Sigmoid colon (tissue), 6 donors: ENCODE measurements at regions not wholly inside any gene's neighbourhood (a gene's known extent, or its start where the extent isn't known, plus 50 kb on each side); places are given as distances from the start of the nearest gene placed in this dataset.

Experiments
- DNase-seq: peaks from one replicate; pipeline ENCODE4 v3.0.0-alpha.2; 2019
- H3K27ac ChIP-seq, 4 donors: fragments of 200-600 bp; sonication (generic); one replicate each; pipeline ENCODE4 v1.5.1; 2016 to 2019; ENCODE audit warnings: mild to moderate bottlenecking in 1 of 4
- H3K27me3 ChIP-seq, 3 donors: fragments of 200-600 bp; sonication (generic); one replicate each; pipeline ENCODE4 v1.5.1; 2019; ENCODE audit warnings: mild to moderate bottlenecking in 1 of 3
- H3K36me3 ChIP-seq, 4 donors: fragments of 200-600 bp; sonication (generic); one replicate each; pipeline ENCODE4 v1.5.1; 2016 to 2019
- H3K4me1 ChIP-seq, 4 donors: fragments of 200-600 bp; sonication (generic); one replicate each; pipeline ENCODE4 v1.5.1; 2017 to 2019
- H3K4me3 ChIP-seq, 4 donors: fragments of 200-600 bp; sonication (generic); one replicate each; pipeline ENCODE4 v1.5.1; 2017 to 2019; ENCODE audit warnings: mild to moderate bottlenecking in 2 of 4, moderate library complexity in 1 of 4
- H3K9me3 ChIP-seq, 4 donors: fragments of 200-600 bp in 3 of 4; sonication (generic) in 3 of 4; one replicate each; pipeline versions ENCODE4 v1.5.1 to v1.6.1; 2013 to 2019
- EP300 ChIP-seq, 4 donors: sonication (generic); formaldehyde crosslinking; IDR thresholded peaks; one replicate each; pipeline ENCODE4 v1.6.1; 2017; ENCODE audit warnings: antibody characterized with exemption in 4 of 4
- POLR2A ChIP-seq, 2 donors: fragments of 450-650 bp; IDR thresholded peaks; one replicate each; pipeline ENCODE4 v1.6.1; 2016; ENCODE audit warnings: antibody characterized with exemption in 2 of 2, mild to moderate bottlenecking in 2 of 2, moderate library complexity in 2 of 2
- POLR2AphosphoS5 ChIP-seq, 4 donors: sonication (generic); formaldehyde crosslinking; IDR thresholded peaks; one replicate each; pipeline ENCODE4 v1.6.1; 2017; ENCODE audit warnings: antibody characterized with exemption in 4 of 4
- WGBS, 2 donors: extraction: QIAGEN DNeasy Blood & Tissue Kit; methylation state at CpG; one replicate each; pipeline ENCODE4 v1.1.7; 2013; 5-methylcytosine and 5-hydroxymethylcytosine counted together
- intact Hi-C: fragments of 100-400 bp; cut with DNase I; formaldehyde crosslinking; loops from one replicate; pipeline ENCODE4 v1.15.1; 2023
- TF ChIP-seq, protein P1 (sequence below), 4 experiments: fragments of 450-650 bp in 3 of 4; fragments of 200-600 bp in 1 of 4; IDR thresholded peaks; one replicate each; pipeline ENCODE4 v1.5.1; 2016 to 2019; ENCODE audit warnings: antibody characterized with exemption in 4 of 4, mild to moderate bottlenecking in 3 of 4, moderate library complexity in 2 of 4
- donor health status: healthy with polysubstance abuse.
- donor health status: healthy.

DNA sequence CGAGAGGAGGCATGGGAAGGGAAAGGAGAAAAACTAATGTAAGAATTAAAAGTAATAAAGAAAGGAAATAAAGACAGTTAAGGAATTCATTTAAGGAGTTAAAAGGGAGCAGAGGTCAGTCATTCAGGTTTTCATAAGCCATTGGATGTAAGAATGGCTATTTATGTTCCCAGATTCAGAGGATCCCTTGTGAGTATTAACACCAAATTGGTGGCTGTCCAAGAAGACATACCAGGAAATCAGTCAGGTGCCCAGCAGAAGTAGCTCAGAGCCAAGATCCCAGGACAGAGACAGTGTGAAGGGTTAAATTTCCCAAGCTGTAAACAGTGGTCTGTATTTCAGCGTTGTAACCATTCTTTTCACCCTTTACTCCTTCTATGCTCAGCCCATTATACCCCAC lies 550.4 kb downstream of the BCL11A start:
- H3K27ac ChIP-seq = no peak overlapping the region
- TF ChIP-seq, protein P1, sequence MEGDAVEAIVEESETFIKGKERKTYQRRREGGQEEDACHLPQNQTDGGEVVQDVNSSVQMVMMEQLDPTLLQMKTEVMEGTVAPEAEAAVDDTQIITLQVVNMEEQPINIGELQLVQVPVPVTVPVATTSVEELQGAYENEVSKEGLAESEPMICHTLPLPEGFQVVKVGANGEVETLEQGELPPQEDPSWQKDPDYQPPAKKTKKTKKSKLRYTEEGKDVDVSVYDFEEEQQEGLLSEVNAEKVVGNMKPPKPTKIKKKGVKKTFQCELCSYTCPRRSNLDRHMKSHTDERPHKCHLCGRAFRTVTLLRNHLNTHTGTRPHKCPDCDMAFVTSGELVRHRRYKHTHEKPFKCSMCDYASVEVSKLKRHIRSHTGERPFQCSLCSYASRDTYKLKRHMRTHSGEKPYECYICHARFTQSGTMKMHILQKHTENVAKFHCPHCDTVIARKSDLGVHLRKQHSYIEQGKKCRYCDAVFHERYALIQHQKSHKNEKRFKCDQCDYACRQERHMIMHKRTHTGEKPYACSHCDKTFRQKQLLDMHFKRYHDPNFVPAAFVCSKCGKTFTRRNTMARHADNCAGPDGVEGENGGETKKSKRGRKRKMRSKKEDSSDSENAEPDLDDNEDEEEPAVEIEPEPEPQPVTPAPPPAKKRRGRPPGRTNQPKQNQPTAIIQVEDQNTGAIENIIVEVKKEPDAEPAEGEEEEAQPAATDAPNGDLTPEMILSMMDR (IDR thresholded peaks at IDR 0.05) = no peak
- no peak for TF ChIP-seq POLR2A (IDR thresholded peaks at IDR 0.05)
- no peak for TF ChIP-seq EP300 (IDR thresholded peaks at IDR 0.05)
- no peak for TF ChIP-seq POLR2AphosphoS5 (IDR thresholded peaks at IDR 0.05)
- H3K36me3 ChIP-seq = no peaks in the 10 kb centered on the region
- intact Hi-C loops = no loop called here
- H3K9me3 ChIP-seq = no peaks in the 10 kb centered on the region
- DNase-seq = no peak
- WGBS, 2 donors = 58 to 73% methylated on average over 2 of the region's 2 CpGs
- no peaks in the 10 kb centered on the region for H3K27me3 ChIP-seq
- no peak overlapping the region for H3K4me3 ChIP-seq
- H3K4me1 ChIP-seq = no peaks in the 10 kb centered on the region

DNA sequence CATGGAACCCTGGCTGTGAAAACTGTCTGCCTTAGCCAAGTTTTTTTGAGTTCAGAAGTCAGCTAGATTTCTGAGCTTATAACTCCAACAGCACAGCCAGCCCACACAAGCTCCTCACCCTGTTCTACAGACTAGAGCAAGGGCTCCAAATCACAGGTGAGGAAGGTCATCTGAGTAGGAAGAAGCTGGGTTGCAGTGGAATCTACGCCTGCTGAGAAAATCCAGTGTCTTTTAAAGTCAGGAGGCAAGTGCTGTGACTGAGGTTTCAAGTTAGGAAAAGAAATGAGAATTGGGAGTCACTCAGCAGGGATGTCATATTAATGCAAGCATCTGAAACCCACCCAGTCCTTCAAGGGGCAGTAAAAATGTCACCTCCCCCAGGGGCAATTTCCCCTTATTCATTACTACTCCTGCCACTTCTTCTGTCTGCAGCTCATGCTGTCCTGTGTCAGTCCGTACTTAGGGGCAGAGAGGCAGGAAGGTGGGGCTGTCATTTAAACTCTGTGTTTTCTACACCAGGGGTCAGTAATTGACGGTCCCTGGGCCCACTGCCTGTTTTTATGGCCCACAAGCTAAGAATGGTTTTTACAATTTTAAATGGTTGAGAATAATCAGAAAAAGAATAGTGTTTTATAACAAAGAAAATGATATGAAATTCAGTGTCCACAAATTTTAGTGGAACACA lies 551.1 kb downstream of the BCL11A start:
- WGBS, 2 donors = 72 to 73% methylated on average over 3 of the region's 3 CpGs

DNA sequence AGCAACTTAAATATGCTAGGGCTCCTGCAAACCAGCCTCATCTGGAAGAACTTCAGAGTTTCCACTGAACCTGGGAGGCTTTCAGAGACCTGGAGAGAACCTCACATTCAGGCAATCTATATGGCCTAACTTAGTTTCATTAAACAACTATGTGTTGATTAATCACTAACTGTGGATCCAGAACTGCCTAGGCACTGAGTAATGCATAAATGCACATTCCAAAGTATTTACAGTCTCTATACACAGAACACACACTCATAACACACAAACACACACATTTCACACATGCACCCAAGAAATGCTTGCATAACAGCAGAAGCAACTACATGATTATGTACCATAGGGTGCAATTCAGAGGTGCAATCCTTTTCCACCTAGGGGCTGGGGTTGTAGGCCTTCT lies 552.8 kb downstream of the BCL11A start:
- Histone ChIP-seq H3K27ac (no peak overlapping the region), H3K27me3 (no peaks in the 10 kb centered on the region), H3K9me3 (no peaks in the 10 kb centered on the region), H3K4me1 (no peaks in the 10 kb centered on the region), H3K4me3 (no peak overlapping the region), H3K36me3 (no peaks in the 10 kb centered on the region)
- no peak for DNase-seq
- intact Hi-C loops = no loop called here
- TF ChIP-seq POLR2A (IDR thresholded peaks at IDR 0.05) (no peak), POLR2AphosphoS5 (IDR thresholded peaks at IDR 0.05) (no peak), EP300 (IDR thresholded peaks at IDR 0.05) (no peak)
- TF ChIP-seq, protein P1 (IDR thresholded peaks at IDR 0.05) = no peak

More for the DNA sequence above, 551.1 kb downstream of the BCL11A start:
- Histone ChIP-seq H3K4me1 (no peaks in the 10 kb centered on the region), H3K9me3 (no peaks in the 10 kb centered on the region), H3K27ac (no peak overlapping the region), H3K27me3 (no peaks in the 10 kb centered on the region), H3K4me3 (no peak overlapping the region), H3K36me3 (no peaks in the 10 kb centered on the region)
- no peak for TF ChIP-seq EP300 (IDR thresholded peaks at IDR 0.05)
- TF ChIP-seq, protein P1 (IDR thresholded peaks at IDR 0.05) = no peak
- TF ChIP-seq POLR2AphosphoS5 (IDR thresholded peaks at IDR 0.05) = no peak
- TF ChIP-seq POLR2A (IDR thresholded peaks at IDR 0.05) = no peak
- intact Hi-C loops = no loop called here
- DNase-seq = no peak

DNA sequence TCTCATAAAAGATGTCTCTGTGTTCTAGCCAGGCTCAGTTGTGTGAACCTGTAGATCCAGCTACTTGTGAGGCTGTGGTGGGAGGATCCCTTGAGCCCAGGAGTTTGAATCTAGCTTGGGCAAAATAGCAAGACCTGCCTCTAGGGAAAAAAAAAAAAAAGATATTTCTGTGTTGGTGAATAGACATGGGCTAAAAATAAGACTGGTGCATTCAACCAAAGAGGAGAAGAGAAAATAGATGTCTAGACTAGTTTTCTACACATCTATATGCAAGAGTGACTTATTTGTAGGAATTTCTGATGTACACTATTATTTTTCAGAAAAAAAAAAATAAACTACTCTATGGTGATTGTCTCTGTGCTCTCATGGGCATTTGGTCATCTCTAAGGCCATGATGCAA lies 555.1 kb downstream of the BCL11A start:
- no peak overlapping the region for H3K4me3 ChIP-seq
- no peak for DNase-seq
- no peaks in the 10 kb centered on the region for H3K27me3 ChIP-seq
- no peak overlapping the region for H3K27ac ChIP-seq
- no peaks in the 10 kb centered on the region for H3K36me3 ChIP-seq
- H3K9me3 ChIP-seq = no peaks in the 10 kb centered on the region
- intact Hi-C loops = no loop called here
- no peak for TF ChIP-seq POLR2AphosphoS5 (IDR thresholded peaks at IDR 0.05)
- TF ChIP-seq, protein P1 (IDR thresholded peaks at IDR 0.05) = no peak
- no peak for TF ChIP-seq EP300 (IDR thresholded peaks at IDR 0.05)
- no peak for TF ChIP-seq POLR2A (IDR thresholded peaks at IDR 0.05)
- no peaks in the 10 kb centered on the region for H3K4me1 ChIP-seq

DNA sequence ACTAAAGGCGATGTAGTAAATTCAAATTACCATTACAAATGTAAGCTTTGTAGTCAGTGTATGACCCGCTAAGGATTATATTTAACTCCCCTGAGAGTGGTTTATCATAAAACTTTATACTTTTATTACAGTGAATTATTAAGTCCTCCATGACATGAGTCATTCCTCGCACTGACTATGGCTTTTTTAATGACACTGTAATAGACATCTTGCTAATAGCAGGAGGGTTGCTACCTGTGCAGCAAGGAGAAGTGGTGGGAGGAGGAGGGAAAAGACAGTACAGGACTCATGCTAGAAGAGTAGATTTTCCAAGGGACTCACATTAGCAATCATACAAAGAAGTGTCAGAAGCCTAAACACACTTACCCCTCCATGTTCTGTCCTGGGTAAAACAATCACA lies 556.1 kb downstream of the BCL11A start:
- no peaks in the 10 kb centered on the region for H3K4me1 ChIP-seq
- H3K27ac ChIP-seq = no peak overlapping the region
- intact Hi-C loops = no loop called here
- no peak for DNase-seq
- H3K9me3 ChIP-seq = no peaks in the 10 kb centered on the region
- no peaks in the 10 kb centered on the region for H3K27me3 ChIP-seq
- TF ChIP-seq POLR2AphosphoS5 (IDR thresholded peaks at IDR 0.05) = no peak
- TF ChIP-seq, protein P1 (IDR thresholded peaks at IDR 0.05) = no peak
- TF ChIP-seq EP300 (IDR thresholded peaks at IDR 0.05) = no peak
- TF ChIP-seq POLR2A (IDR thresholded peaks at IDR 0.05) = no peak
- WGBS, 2 donors = 16 to 70% methylated on average over 3 of the region's 3 CpGs
- H3K36me3 ChIP-seq = no peaks in the 10 kb centered on the region
- no peak overlapping the region for H3K4me3 ChIP-seq
